H1 (cell line): ENCODE measurements at regions not wholly inside any gene's neighbourhood (a gene's known extent, or its start where the extent isn't known, plus 50 kb on each side); places are given as distances from the start of the nearest gene placed in this dataset.

Source experiments
- BACH1 ChIP-seq: IDR thresholded peaks from 2 replicates; pipeline ENCODE4 v1.6.1; 2012; ENCODE audit warnings: low read length, improper control_type of control experiment
- CBX5 ChIP-seq: fragments of 300-800, 300-1000 bp; sonication (generic); IDR thresholded peaks from 2 replicates; pipeline ENCODE4 v1.7.1; 2016; ENCODE audit warnings: antibody characterized with exemption, low read length, low read depth
- CTCF ChIP-seq, 3 experiments: IDR thresholded peaks; 1 replicate in 2 of 3; 2 replicates in 1 of 3; pipeline versions ENCODE4 v1.5.1 to v1.6.1; 2011; ENCODE audit warnings: low read length in 3 of 3, mild to moderate bottlenecking in 3 of 3, inconsistent platforms in 2 of 3, low read depth in 1 of 3, moderate library complexity in 1 of 3; ENCODE audit not compliant: insufficient read depth in 1 of 3; ENCODE audit errors: control extremely low read depth in 1 of 3
- GABPA ChIP-seq: IDR thresholded peaks from 2 replicates; pipeline ENCODE4 v1.6.1; 2011; ENCODE audit warnings: mild to moderate bottlenecking, low read length, moderate library complexity, borderline replicate concordance; ENCODE audit not compliant: insufficient read depth
- HDAC6 ChIP-seq: IDR thresholded peaks from one replicate; pipeline ENCODE4 v1.7.1; 2012; ENCODE audit warnings: low read depth, mild to moderate bottlenecking, inconsistent platforms, low read length, moderate library complexity
- RAD21 ChIP-seq, 2 experiments: IDR thresholded peaks in 1 of 2; conservative IDR thresholded peaks in 1 of 2; 2 replicates each; pipeline ENCODE4 v1.6.1; 2011; ENCODE audit warnings: low read depth in 2 of 2, low read length in 2 of 2, improper control_type of control experiment in 1 of 2, inconsistent platforms in 1 of 2, mild to moderate bottlenecking in 1 of 2, moderate library complexity in 1 of 2
- SP1 ChIP-seq: IDR thresholded peaks from 2 replicates; pipeline ENCODE4 v1.6.1; 2011; ENCODE audit warnings: low read depth, low read length
- YY1 ChIP-seq: IDR thresholded peaks from 2 replicates; pipeline ENCODE4 v1.6.1; 2011; ENCODE audit warnings: low read depth, mild to moderate bottlenecking, low read length

GRCh38 chr16:17827313-17827712 lies 356.6 kb upstream of the XYLT1 start (continued):
- no peak for TF ChIP-seq CTCF (IDR thresholded peaks at IDR 0.05; ENCODE audit: control extremely low read depth in 1 of 3, insufficient read depth in 1 of 3, low read depth in 1 of 3, low read length in 3 of 3)
- no peak for TF ChIP-seq RAD21 (IDR thresholded peaks at IDR 0.05 in 1 of 2, conservative IDR thresholded peaks at IDR 0.05 in 1 of 2; ENCODE audit: low read depth in 2 of 2, low read length in 2 of 2)
- no peak for TF ChIP-seq CBX5
- TF ChIP-seq BACH1, result no peak
- TF ChIP-seq YY1, result no peak
- TF ChIP-seq HDAC6, result no peak
- TF ChIP-seq SP1, result no peak
- TF ChIP-seq GABPA, result no peak
